ENCODE measurements at regions not wholly inside any gene's neighbourhood (a gene's known extent, or its start where the extent isn't known, plus 50 kb on each side); places are given as distances from the start of the nearest gene placed in this dataset.

GRCh38 chr21:24217151-24217550 is 1390.1 kb downstream of the MRPL39 start:
- no peak overlapping the region for H3K27ac ChIP-seq (ENCODE audit: poor library complexity, severe bottlenecking)
- no peak for ATAC-seq (ENCODE audit: low read depth)

GRCh38 chr21:24210130-24210529 is 1397.2 kb downstream of the MRPL39 start:
- DNase-seq (ENCODE audit: low spot score) (no peak), ATAC-seq (ENCODE audit: low read depth) (no peak)
- Histone ChIP-seq H3K9me3 (ENCODE audit: severe bottlenecking) (no peaks in the 10 kb centered on the region), H3K27ac (ENCODE audit: poor library complexity, severe bottlenecking) (no peak overlapping the region), H3K36me3 (ENCODE audit: low read depth) (no peaks in the 10 kb centered on the region), H3K4me3 (ENCODE audit: severe bottlenecking) (no peak overlapping the region), H3K27me3 (ENCODE audit: insufficient read depth, poor library complexity, severe bottlenecking) (no peaks in the 10 kb centered on the region), H3K4me1 (ENCODE audit: insufficient read depth, poor library complexity, severe bottlenecking) (no peaks in the 10 kb centered on the region)
- TF ChIP-seq CTCF (IDR thresholded peaks at IDR 0.05; ENCODE audit: poor library complexity, severe bottlenecking) = no peak

More at GRCh38 chr21:24217151-24217550, 1390.1 kb downstream of the MRPL39 start:
- no peak for DNase-seq (ENCODE audit: low spot score)
- Histone ChIP-seq H3K9me3 (ENCODE audit: severe bottlenecking) (no peaks in the 10 kb centered on the region), H3K36me3 (ENCODE audit: low read depth) (no peaks in the 10 kb centered on the region), H3K4me3 (ENCODE audit: severe bottlenecking) (no peak overlapping the region), H3K27me3 (ENCODE audit: insufficient read depth, poor library complexity, severe bottlenecking) (peaks cover 14% of the 10 kb centered on the region), H3K4me1 (ENCODE audit: insufficient read depth, poor library complexity, severe bottlenecking) (no peaks in the 10 kb centered on the region)
- no peak for TF ChIP-seq CTCF (IDR thresholded peaks at IDR 0.05; ENCODE audit: poor library complexity, severe bottlenecking)

- H3K36me3 ChIP-seq (ENCODE audit: low read depth) = no peaks in the 10 kb centered on the region
- no peak for ATAC-seq (ENCODE audit: low read depth)
- no peaks in the 10 kb centered on the region for H3K4me1 ChIP-seq (ENCODE audit: insufficient read depth, poor library complexity, severe bottlenecking)
Measured at GRCh38 chr21:24208562-24209260, 1398.6 kb downstream of the MRPL39 start.

GRCh38 chr21:24205319-24205718 is 1402.0 kb downstream of the MRPL39 start:
- DNase-seq (ENCODE audit: low spot score) = no peak
- Histone ChIP-seq H3K4me1 (ENCODE audit: insufficient read depth, poor library complexity, severe bottlenecking) (no peaks in the 10 kb centered on the region), H3K4me3 (ENCODE audit: severe bottlenecking) (no peak overlapping the region), H3K36me3 (ENCODE audit: low read depth) (no peaks in the 10 kb centered on the region), H3K27ac (ENCODE audit: poor library complexity, severe bottlenecking) (no peak overlapping the region), H3K9me3 (ENCODE audit: severe bottlenecking) (no peaks in the 10 kb centered on the region), H3K27me3 (ENCODE audit: insufficient read depth, poor library complexity, severe bottlenecking) (no peaks in the 10 kb centered on the region)
- no peak for ATAC-seq (ENCODE audit: low read depth)
- TF ChIP-seq CTCF (IDR thresholded peaks at IDR 0.05; ENCODE audit: poor library complexity, severe bottlenecking) = no peak

More at GRCh38 chr21:24208562-24209260, 1398.6 kb downstream of the MRPL39 start:
- Histone ChIP-seq H3K27me3 (ENCODE audit: insufficient read depth, poor library complexity, severe bottlenecking) (no peaks in the 10 kb centered on the region), H3K27ac (ENCODE audit: poor library complexity, severe bottlenecking) (no peak overlapping the region), H3K9me3 (ENCODE audit: severe bottlenecking) (no peaks in the 10 kb centered on the region), H3K4me3 (ENCODE audit: severe bottlenecking) (no peak overlapping the region)
- no peak for DNase-seq (ENCODE audit: low spot score)
- TF ChIP-seq CTCF (IDR thresholded peaks at IDR 0.05; ENCODE audit: poor library complexity, severe bottlenecking) = no peak

GRCh38 chr21:24204641-24205040 is 1402.6 kb downstream of the MRPL39 start:
- Histone ChIP-seq H3K36me3 (ENCODE audit: low read depth) (no peaks in the 10 kb centered on the region), H3K4me3 (ENCODE audit: severe bottlenecking) (no peak overlapping the region), H3K27me3 (ENCODE audit: insufficient read depth, poor library complexity, severe bottlenecking) (no peaks in the 10 kb centered on the region), H3K4me1 (ENCODE audit: insufficient read depth, poor library complexity, severe bottlenecking) (no peaks in the 10 kb centered on the region), H3K27ac (ENCODE audit: poor library complexity, severe bottlenecking) (no peak overlapping the region), H3K9me3 (ENCODE audit: severe bottlenecking) (no peaks in the 10 kb centered on the region)
- no peak for ATAC-seq (ENCODE audit: low read depth)
- no peak for TF ChIP-seq CTCF (IDR thresholded peaks at IDR 0.05; ENCODE audit: poor library complexity, severe bottlenecking)
- no peak for DNase-seq (ENCODE audit: low spot score)

Measured in RWPE2 (cell line).